HUDEP-2 (cell line): ENCODE measurements at regions not wholly inside any gene's neighbourhood (a gene's known extent, or its start where the extent isn't known, plus 50 kb on each side); places are given as distances from the start of the nearest gene placed in this dataset.

Source experiments
- DNase-seq, 76 experiments: peaks; one replicate each; lab custom pipeline; 2025; ENCODE audit not compliant: unreplicated experiment in 76 of 76; lab: John Stamatoyannopoulos, UW

DNA sequence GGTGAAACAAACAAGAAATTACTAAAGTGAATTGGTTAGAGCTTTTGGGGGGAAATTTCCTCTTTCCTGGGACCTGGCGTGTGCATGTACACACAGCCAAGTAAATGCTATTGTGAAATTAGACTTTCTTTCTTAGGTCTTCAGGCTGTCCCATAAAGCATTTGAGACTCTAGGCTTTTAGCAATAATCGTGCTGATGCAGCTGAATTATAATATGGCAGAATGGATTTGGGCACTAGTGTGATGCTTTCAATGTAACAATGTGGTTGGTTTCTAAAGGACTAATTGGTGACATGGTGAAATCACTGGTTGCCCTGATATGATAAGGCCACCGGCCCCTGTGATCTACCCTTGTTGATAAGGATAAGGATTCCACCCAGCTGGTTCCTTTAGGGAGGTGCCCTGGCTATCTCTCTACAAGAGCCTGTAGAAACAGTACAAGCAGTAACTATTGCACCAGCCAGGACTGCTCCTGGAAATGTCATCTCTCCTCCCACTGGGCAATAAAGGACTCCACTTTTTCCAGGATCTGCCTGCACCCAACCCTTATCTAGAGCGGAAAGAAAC, 164.1 kb downstream of the TFAP2A start:
- peak in 11 of 76 experiments; percentile 3 to 36 (median 15) for DNase-seq

DNA sequence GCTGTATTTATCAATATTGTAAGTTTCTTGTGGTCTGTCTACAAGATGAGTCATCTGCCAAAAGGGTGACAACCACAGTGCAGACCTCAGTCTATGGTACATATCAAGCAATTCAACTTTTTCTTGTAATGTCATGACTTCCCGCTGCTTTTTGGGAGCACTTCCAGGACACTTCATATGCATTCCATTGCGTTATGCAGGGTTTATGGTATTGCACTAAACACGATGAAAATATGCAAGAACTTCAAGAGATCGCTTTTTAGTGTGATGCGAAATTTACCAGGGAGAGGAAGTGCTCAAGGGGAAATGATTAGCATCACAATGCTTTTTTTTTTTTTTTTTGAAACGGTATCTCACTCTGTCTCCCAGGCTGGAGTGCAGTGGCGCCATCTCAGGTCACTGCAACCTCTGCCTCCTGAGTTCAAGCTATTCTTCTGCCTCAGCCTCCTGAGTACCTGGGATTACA, 166.5 kb downstream of the TFAP2A start:
- peak in 2 of 76 experiments; percentile 15 to 35 for DNase-seq

GRCh38 chr6:10237298-10238038, 177.4 kb downstream of the TFAP2A start:
- no peak for DNase-seq

DNA sequence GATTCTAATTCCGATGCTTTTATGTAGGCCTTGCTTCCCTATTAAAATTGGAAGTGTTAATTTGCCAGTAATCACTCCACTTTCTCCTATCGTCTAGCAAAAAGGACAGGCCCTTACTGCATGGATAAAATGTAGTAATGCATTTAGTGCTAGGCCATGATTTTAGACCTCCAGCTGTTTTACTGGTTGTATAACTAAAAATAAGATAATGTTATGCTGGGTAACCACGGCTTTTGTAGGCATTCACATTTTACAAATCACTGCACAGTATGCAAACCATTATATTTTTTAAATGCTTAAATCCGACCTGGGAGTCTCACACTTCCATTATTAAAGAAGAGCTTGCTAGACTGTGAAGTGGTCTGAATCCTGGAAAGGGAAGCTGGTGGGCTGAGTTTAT, 179.5 kb downstream of the TFAP2A start:
- no peak for DNase-seq

- DNase-seq, result no peak
Measured at GRCh38 chr6:10230531-10230930, 184.3 kb downstream of the TFAP2A start.

GRCh38 chr6:10223841-10224240, 191.0 kb downstream of the TFAP2A start:
- no peak for DNase-seq

DNA sequence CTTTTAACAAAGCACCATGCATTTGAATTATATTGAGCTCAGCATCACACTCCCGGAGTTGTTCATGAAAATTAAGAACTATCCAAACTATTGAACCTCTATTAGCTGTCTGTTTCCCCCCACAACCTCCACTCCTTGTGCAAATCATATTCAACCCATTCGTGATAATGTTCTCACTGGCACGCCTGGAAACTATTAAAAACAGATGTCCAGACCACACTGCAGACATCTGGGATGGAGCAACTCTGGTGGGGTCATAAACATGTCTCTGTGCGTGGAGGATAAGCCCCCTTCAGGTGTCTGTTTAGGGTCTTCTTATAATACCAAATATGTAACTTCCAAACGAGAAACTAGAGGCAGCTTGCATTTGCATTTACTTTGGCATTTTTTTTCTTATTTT, 193.7 kb downstream of the TFAP2A start:
- no peak for DNase-seq

GRCh38 chr6:10219510-10219909, 195.4 kb downstream of the TFAP2A start:
- DNase-seq, result no peak

DNA sequence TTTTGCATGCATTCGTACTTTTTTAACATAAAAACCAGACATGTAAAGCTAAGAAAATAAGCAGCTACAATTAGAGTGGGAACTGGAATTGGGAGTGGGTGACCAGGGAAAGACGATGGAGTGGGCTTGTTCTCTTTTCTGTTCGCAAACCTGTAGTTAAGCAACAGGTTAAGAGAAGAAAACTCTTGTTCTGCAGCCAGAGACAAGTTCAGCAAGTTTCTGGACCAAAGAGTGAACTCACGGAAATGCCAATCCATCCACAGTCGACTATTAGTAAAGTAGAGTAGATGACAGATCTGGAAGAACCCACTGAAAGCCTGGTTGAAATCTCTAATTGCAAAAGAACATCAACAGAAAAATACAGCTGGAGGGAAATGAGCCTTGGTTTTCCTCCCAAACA, 197.8 kb downstream of the TFAP2A start:
- no peak for DNase-seq

- no peak for DNase-seq
Measured at GRCh38 chr6:10215326-10216110, 199.4 kb downstream of the TFAP2A start.

- peak in 9 of 76 experiments; percentile 7 to 64 (median 40) for DNase-seq
Measured at GRCh38 chr6:10210052-10210451, 204.8 kb downstream of the TFAP2A start.

GRCh38 chr6:10205892-10206291, 209.0 kb downstream of the TFAP2A start:
- DNase-seq, result no peak

- DNase-seq, result no peak
Measured at GRCh38 chr6:10205120-10205519, 209.8 kb downstream of the TFAP2A start.

GRCh38 chr6:10203651-10204050, 211.2 kb downstream of the TFAP2A start:
- DNase-seq, result no peak

DNA sequence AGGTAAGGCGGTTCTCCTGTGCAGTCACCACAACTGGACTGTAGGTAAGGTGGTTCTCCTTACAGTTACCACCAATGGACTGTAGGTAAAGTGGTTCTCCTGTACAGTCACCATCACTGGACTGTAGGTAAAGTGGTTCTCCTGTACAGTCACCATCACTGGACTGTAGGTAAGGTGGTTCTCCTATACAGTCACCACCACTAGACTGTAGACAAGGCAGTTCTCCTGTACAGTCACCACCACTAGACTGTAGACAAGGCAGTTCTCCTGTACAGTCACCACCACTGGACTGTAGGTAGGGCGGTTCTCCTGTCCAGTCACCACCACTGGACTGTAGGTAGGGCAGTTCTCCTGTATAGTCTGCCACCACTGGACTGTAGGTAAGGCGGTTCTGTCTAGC, 212.3 kb downstream of the TFAP2A start:
- DNase-seq, result no peak

GRCh38 chr6:10201606-10202510, 213.0 kb downstream of the TFAP2A start:
- no peak for DNase-seq

GRCh38 chr6:10196090-10196489, 218.8 kb downstream of the TFAP2A start:
- DNase-seq, result no peak

DNA sequence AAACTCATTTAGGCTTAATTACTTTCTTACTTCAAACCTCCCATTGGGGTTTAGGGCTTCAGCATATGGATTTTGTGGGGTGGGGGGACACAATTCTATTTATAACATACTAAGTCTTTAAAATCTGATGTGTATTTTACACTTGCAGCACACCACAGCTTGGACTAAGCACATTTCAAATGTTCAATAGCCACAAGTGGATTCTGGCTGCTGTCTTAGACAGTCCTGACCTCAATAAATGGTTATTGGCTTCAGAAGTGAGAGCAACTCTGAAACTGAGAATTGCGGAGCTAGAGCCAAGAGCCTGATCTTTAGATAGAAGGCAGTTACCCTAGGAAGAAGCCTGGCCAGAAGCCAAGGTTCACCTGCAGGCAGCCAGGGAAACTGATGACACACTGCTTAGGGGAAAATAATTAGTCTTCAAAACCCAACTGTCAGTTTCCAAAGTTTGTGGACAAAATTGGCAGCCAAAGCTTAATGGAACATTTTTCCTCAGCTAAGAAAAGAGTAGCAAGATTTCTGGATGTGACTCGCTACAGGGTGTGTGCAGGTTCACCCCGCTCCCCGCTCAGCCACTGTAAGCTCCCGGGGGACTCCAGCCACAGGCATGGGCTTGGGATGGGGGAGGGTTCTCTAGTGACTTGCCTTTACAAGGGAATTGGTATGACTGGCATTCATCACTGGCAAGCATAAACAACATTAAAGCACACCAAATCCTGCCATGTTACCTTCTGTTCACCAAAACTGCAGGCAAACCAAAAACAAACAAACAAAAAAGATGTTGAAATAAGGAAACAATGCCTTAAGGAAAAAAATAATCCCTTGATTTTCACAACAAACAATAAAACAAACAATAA, 219.8 kb downstream of the TFAP2A start:
- no peak for DNase-seq

DNA sequence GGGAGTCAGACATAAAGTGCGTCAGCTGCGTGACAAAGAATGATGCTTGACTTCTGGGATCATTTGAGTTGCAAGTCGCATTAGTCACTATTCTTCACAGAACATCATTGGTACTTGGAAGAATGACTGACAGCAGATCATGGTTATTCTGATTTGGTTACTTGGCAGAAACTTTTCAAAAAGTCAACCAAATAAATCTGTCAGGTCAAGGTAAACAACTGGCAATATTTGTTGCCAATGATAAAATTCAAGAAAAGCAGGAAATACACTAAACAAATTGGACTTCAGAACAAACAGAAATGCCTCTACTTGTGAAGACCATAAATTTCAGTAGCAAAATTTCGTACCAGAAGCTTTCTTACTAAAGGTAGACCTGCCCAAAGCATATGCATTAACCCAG, 221.6 kb downstream of the TFAP2A start:
- DNase-seq, result no peak

- DNase-seq, result no peak
Measured at GRCh38 chr6:10190042-10190441, 224.8 kb downstream of the TFAP2A start.
